HG02870 (cell line): ENCODE measurements at regions not wholly inside any gene's neighbourhood (a gene's known extent, or its start where the extent isn't known, plus 50 kb on each side); places are given as distances from the start of the nearest gene placed in this dataset.

Experiments
- ATAC-seq: cut with Tn5 transposase; IDR thresholded peaks from one replicate; pipeline ENCODE4 v1.9.1; 2021; ENCODE audit warnings: mild to moderate bottlenecking, moderate library complexity; ENCODE audit not compliant: unreplicated experiment

- no peak for ATAC-seq
These were observed 85.6 kb downstream of the RPL22L1 start for GRCh38 chr3:170784406-170784805.

GRCh38 chr3:170780955-170781354, 89.0 kb downstream of the RPL22L1 start:
- ATAC-seq = no peak

- ATAC-seq = no peak
These were observed 89.5 kb downstream of the RPL22L1 start for GRCh38 chr3:170780471-170780870.

GRCh38 chr3:170778240-170779217, 91.5 kb downstream of the RPL22L1 start:
- ATAC-seq = no peak

- ATAC-seq = no peak
These were observed 92.5 kb downstream of the RPL22L1 start for GRCh38 chr3:170777564-170777926.

- no peak for ATAC-seq
These were observed 93.0 kb downstream of the RPL22L1 start for GRCh38 chr3:170776887-170777563.

GRCh38 chr3:170773682-170774425, 96.1 kb downstream of the RPL22L1 start:
- no peak for ATAC-seq

GRCh38 chr3:170772175-170772574, 97.8 kb downstream of the RPL22L1 start:
- ATAC-seq = no peak

GRCh38 chr3:170768334-170768801, 101.6 kb downstream of the RPL22L1 start:
- no peak for ATAC-seq

- no peak for ATAC-seq
These were observed 102.4 kb downstream of the RPL22L1 start for GRCh38 chr3:170767576-170767941.

GRCh38 chr3:170766823-170767575, 103.0 kb downstream of the RPL22L1 start:
- ATAC-seq = no peak

- no peak for ATAC-seq
These were observed 103.7 kb downstream of the RPL22L1 start for GRCh38 chr3:170766253-170766652.

GRCh38 chr3:170765419-170766078, 104.4 kb downstream of the RPL22L1 start:
- no peak for ATAC-seq

- no peak for ATAC-seq
These were observed 106.0 kb downstream of the RPL22L1 start for GRCh38 chr3:170764017-170764416.

GRCh38 chr3:170762064-170762463, 107.9 kb downstream of the RPL22L1 start:
- no peak for ATAC-seq

- no peak for ATAC-seq
These were observed 108.9 kb downstream of the RPL22L1 start for GRCh38 chr3:170761103-170761502.

GRCh38 chr3:170760174-170760526, 109.8 kb downstream of the RPL22L1 start:
- ATAC-seq = no peak

GRCh38 chr3:170759511-170760173, 110.4 kb downstream of the RPL22L1 start:
- ATAC-seq = no peak

GRCh38 chr3:170757038-170757437, 113.0 kb downstream of the RPL22L1 start:
- ATAC-seq = no peak

- no peak for ATAC-seq
These were observed 115.7 kb downstream of the RPL22L1 start for GRCh38 chr3:170754311-170754693.
